Endothelial cell of umbilical vein (primary cell): ENCODE measurements at regions not wholly inside any gene's neighbourhood (a gene's known extent, or its start where the extent isn't known, plus 50 kb on each side); places are given as distances from the start of the nearest gene placed in this dataset.

Experiments used
- BruUV-seq: library from RNA; stranded (reverse); fragments of 400-500 nt; replicated peaks from 2 replicates; lab custom pipeline; 2021; lab: Mats Ljungman, UMichigan
- CTCF ChIA-PET: fragments of 300-600, 350-600 bp; sonication (Branson Sonifier 250); formaldehyde crosslinking; loops from one replicate; lab custom pipeline; 2021; ENCODE audit warnings: antibody characterized with exemption, inconsistent platforms; lab: Charles Lee
- POLR2A ChIA-PET: fragments of 300-600, 350-600 bp; sonication (Branson Sonifier 250); formaldehyde crosslinking; loops from one replicate; lab custom pipeline; 2021; ENCODE audit warnings: antibody characterized with exemption, inconsistent platforms; lab: Charles Lee
- DNase-seq: peaks from one replicate; pipeline ENCODE4 v3.0.0-alpha.2; 2011; ENCODE audit warnings: low read depth, low spot score
- FAIRE-seq: peaks from 2 replicates; lab custom pipeline; 2011; peaks lifted over from hg19 to GRCh38; lab: Jason Lieb, UNC
- H2AFZ ChIP-seq: 2 replicates; pipeline ENCODE4 v1.6.0; 2012; ENCODE audit warnings: low read depth, low read length, control low read depth, inconsistent platforms
- H3K27ac ChIP-seq: 2 replicates; pipeline ENCODE4 v1.5.1; 2011; ENCODE audit warnings: low read depth, mild to moderate bottlenecking, control low read depth, low read length, moderate library complexity; ENCODE audit not compliant: insufficient read depth
- H3K27me3 ChIP-seq, 2 experiments: 2 replicates each; pipeline versions ENCODE4 v1.6.0 to v1.6.1; 2011; ENCODE audit warnings: low read length in 2 of 2, mixed read lengths in 1 of 2; ENCODE audit not compliant: control insufficient read depth in 2 of 2, insufficient read depth in 2 of 2
- H3K36me3 ChIP-seq, 2 experiments: 2 replicates in 1 of 2; 3 replicates in 1 of 2; pipeline ENCODE4 v1.5.1; 2011; ENCODE audit warnings: low read length in 2 of 2, mild to moderate bottlenecking in 1 of 2, moderate library complexity in 1 of 2; ENCODE audit not compliant: control insufficient read depth in 2 of 2, insufficient read depth in 2 of 2; ENCODE audit errors: extremely low read depth in 1 of 2
- H3K4me1 ChIP-seq: 3 replicates; pipeline ENCODE4 v1.5.1; 2011; ENCODE audit warnings: mild to moderate bottlenecking, low read length; ENCODE audit not compliant: control insufficient read depth, insufficient read depth; ENCODE audit errors: extremely low read depth
- H3K4me2 ChIP-seq: 2 replicates; pipeline ENCODE4 v1.6.1; 2011; ENCODE audit warnings: low read length, control low read depth, mixed read lengths; ENCODE audit not compliant: insufficient read depth
- H3K4me3 ChIP-seq, 3 experiments: fragments of 200-600 bp in 1 of 3; sonication (generic), shearing (Covaris generic) in 1 of 3; replicated peaks in 1 of 3; 2 replicates each; pipeline ENCODE4 v1.5.1; 2011 to 2016; ENCODE audit warnings: control low read depth in 3 of 3, low read length in 3 of 3, mild to moderate bottlenecking in 2 of 3, inconsistent platforms in 1 of 3, low read depth in 1 of 3, moderate library complexity in 1 of 3; ENCODE audit not compliant: insufficient read depth in 1 of 3
- H3K79me2 ChIP-seq: 2 replicates; pipeline ENCODE4 v1.6.0; 2012; ENCODE audit warnings: low read length, inconsistent platforms; ENCODE audit not compliant: control insufficient read depth, insufficient read depth
- H3K9ac ChIP-seq: replicated peaks from 2 replicates; pipeline ENCODE3; 2011; ENCODE audit warnings: low read length, control low read depth; ENCODE audit not compliant: insufficient read depth; ENCODE audit errors: extremely low read depth
- H3K9me1 ChIP-seq: replicated peaks from 3 replicates; pipeline ENCODE4 v1.6.0; 2011; ENCODE audit warnings: mild to moderate bottlenecking, low read length; ENCODE audit not compliant: control insufficient read depth, insufficient read depth; ENCODE audit errors: extremely low read depth
- H3K9me3 ChIP-seq: replicated peaks from 2 replicates; pipeline ENCODE4 v1.5.1; 2012; ENCODE audit warnings: low read length, inconsistent platforms; ENCODE audit not compliant: control insufficient read depth, insufficient read depth
- H4K20me1 ChIP-seq: replicated peaks from 2 replicates; pipeline ENCODE3; 2011; ENCODE audit warnings: mild to moderate bottlenecking, low read length; ENCODE audit not compliant: control insufficient read depth, insufficient read depth; ENCODE audit errors: extremely low read depth
- CTCF ChIP-seq, 2 donors: IDR thresholded peaks; 1 replicate in 1 of 2; 2 replicates in 1 of 2; pipeline ENCODE4 v1.5.1; 2011; ENCODE audit warnings: low read length in 2 of 2, mild to moderate bottlenecking in 2 of 2, moderate library complexity in 2 of 2, control low read depth in 1 of 2, inconsistent platforms in 1 of 2, low read depth in 1 of 2; ENCODE audit not compliant: insufficient read depth in 1 of 2; ENCODE audit errors: extremely low read depth in 1 of 2
- EZH2 ChIP-seq: IDR thresholded peaks from 2 replicates; pipeline ENCODE4 v1.6.1; 2012; ENCODE audit warnings: borderline replicate concordance, low read depth, mild to moderate bottlenecking, moderate library complexity, low read length, inconsistent platforms; ENCODE audit not compliant: severe bottlenecking
- FOS ChIP-seq: IDR thresholded peaks from 2 replicates; pipeline ENCODE4 v1.6.1; 2011; ENCODE audit warnings: mild to moderate bottlenecking, low read length, moderate library complexity, borderline replicate concordance; ENCODE audit not compliant: insufficient read depth
- GATA2 ChIP-seq: IDR thresholded peaks from 2 replicates; pipeline ENCODE4 v1.7.0; 2011; ENCODE audit warnings: low read depth, mild to moderate bottlenecking, moderate library complexity, mixed read lengths, low read length; ENCODE audit not compliant: insufficient read length, insufficient read depth
- JUN ChIP-seq: IDR thresholded peaks from 2 replicates; pipeline ENCODE4 v1.6.1; 2011; ENCODE audit warnings: borderline replicate concordance, low read depth; ENCODE audit not compliant: insufficient read length, insufficient read depth
- MAX ChIP-seq: IDR thresholded peaks from 2 replicates; pipeline ENCODE4 v1.6.1; 2011; ENCODE audit not compliant: insufficient read depth, insufficient read length
- MYC ChIP-seq: IDR thresholded peaks from one replicate; pipeline ENCODE4 v1.6.1; 2011; ENCODE audit warnings: mild to moderate bottlenecking, low read depth, low read length
- POLR2A ChIP-seq: IDR thresholded peaks from 2 replicates; pipeline ENCODE4 v1.6.1; 2012; ENCODE audit warnings: low read depth, mild to moderate bottlenecking, control low read depth, low read length
- POLR2AphosphoS5 ChIP-seq: IDR thresholded peaks from 2 replicates; pipeline ENCODE4 v1.6.1; 2012; ENCODE audit warnings: low read depth, mild to moderate bottlenecking, control low read depth, low read length, moderate library complexity; ENCODE audit not compliant: insufficient read depth
- dilution Hi-C: fragments of 300-500 bp; cut with MboI; formaldehyde crosslinking; loops from one replicate; pipeline ENCODE4 v1.15.0; 2019; ENCODE audit warnings: low sequenced_read_pairs; ENCODE audit not compliant: extremely low pct_ligation_motif_present
- intact Hi-C: fragments of 100-400 bp; cut with micrococcal nuclease; formaldehyde crosslinking; loops from one replicate; pipeline ENCODE4 v1.10.0; 2022

- H4K20me1 ChIP-seq: no peaks in the 10 kb centered on the region
- no peak for FAIRE-seq
- H3K4me2 ChIP-seq: no peak overlapping the region
- no TSS peak for BruUV-seq
- no peak for DNase-seq
- dilution Hi-C loops: no loop called here
- H3K36me3 ChIP-seq: no peaks in the 10 kb centered on the region
- H3K27ac ChIP-seq: no peak overlapping the region
- H3K4me1 ChIP-seq: no peaks in the 10 kb centered on the region
- CTCF ChIA-PET: interaction anchor here (2.0 kb wide), 1 partner anchor 220 kb away, joined by 9 read pairs; no protein-coding TSS in a partner anchor
- no peaks in the 10 kb centered on the region for H3K27me3 ChIP-seq
- no peak overlapping the region for H3K9ac ChIP-seq
- no peak overlapping the region for H3K4me3 ChIP-seq
- intact Hi-C loops: no loop called here
- TF ChIP-seq EZH2: no peak
- no peak for TF ChIP-seq MYC
- no peak for TF ChIP-seq POLR2AphosphoS5
- TF ChIP-seq POLR2A: no peak
- TF ChIP-seq FOS: no peak
- no peak for TF ChIP-seq GATA2
- TF ChIP-seq CTCF (IDR thresholded peaks at IDR 0.05; ENCODE audit: extremely low read depth in 1 of 2, insufficient read depth in 1 of 2, low read depth in 1 of 2, low read length in 2 of 2): no peak
- TF ChIP-seq JUN: no peak
- TF ChIP-seq MAX: no peak
- H3K79me2 ChIP-seq: no peaks in the 10 kb centered on the region
- no peak overlapping the region for H2AFZ ChIP-seq
- POLR2A ChIA-PET: no interaction called here
- H3K9me3 ChIP-seq: no peaks in the 10 kb centered on the region
- H3K9me1 ChIP-seq: no peaks in the 10 kb centered on the region
Observed at GRCh38 chr7:12056381-12056780, 154.7 kb upstream of the TMEM106B start.
